ENCODE measurements at regions not wholly inside any gene's neighbourhood (a gene's known extent, or its start where the extent isn't known, plus 50 kb on each side); places are given as distances from the start of the nearest gene placed in this dataset.
"Not testable (repeated sequence)": the region's sequence is repeated elsewhere in the genome, so short reads cannot be mapped to it uniquely, and the experiment has no call there.

DNA sequence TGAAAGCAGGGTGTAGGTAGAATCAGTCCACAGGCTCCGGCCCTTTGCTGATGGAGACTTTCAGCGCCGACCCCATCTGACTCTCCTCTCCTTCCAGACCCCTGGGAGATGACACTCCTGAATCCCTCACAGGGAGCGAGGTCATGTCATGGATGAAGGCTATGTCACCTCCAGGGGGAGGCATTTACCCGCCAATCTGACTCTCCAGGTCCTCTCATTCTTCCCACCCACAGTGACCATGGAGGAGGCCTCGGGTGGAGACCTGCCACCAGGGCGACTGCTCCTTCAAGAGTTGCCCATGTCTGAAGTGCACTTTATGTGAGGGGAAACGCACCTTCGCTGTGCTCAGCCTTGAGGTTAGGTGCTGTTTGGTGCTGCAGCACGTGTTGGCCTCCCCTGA is 112.7 kb downstream of the KLF13 start:
- H3K4me1 ChIP-seq (ENCODE audit: control insufficient read depth in 3 of 3, insufficient read depth in 2 of 3, low read depth in 1 of 3, low read length in 2 of 3) = peaks cover 6 to 14% (median 8%) of the 10 kb centered on the region in 3 donors
- 66 to 81% (median 75%) methylated on average over 9 to 10 of the region's 10 CpGs for WGBS, 3 donors

DNA sequence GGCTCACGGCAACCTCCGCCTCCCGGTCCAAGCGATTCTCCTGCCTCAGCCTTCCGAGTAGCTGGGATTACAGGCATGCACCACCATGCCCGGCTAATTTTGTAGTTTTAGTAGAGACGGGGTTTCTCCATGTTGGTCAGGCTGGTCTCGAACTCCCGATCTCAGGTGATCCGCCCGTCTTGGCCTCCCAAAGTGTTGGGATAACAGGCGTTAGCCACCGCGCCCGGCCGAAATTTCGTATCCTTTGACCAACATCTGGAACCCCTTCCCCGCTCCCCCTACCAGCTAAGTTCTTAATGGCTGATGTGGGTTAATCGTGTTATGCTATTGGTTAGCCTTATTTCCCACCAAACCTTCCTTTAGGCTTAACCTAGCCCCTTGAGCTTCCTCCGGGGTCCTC is 113.6 kb downstream of the KLF13 start:
- DNase-seq; FAIRE-seq; H3K36me3 ChIP-seq (ENCODE audit: control insufficient read depth in 3 of 3, insufficient read depth in 2 of 3, low read depth in 1 of 3, low read length in 3 of 3); H3K27me3 ChIP-seq (ENCODE audit: control insufficient read depth in 3 of 3, insufficient read depth in 3 of 3, low read length in 3 of 3); H3K9me3 ChIP-seq (ENCODE audit: control insufficient read depth in 2 of 2, insufficient read depth in 1 of 2, low read depth in 1 of 2, low read length in 1 of 2): not testable (repeated sequence)
- Histone ChIP-seq H3K27ac (ENCODE audit: low read depth in 1 of 3, low read length in 2 of 3) (peak overlapping the region in 1 of 3 donors; percentile 66), H3K4me3 (ENCODE audit: low read depth in 1 of 3, low read length in 3 of 3) (peak overlapping the region in 2 of 3 donors; percentile 40 to 56), H3K4me1 (ENCODE audit: control insufficient read depth in 3 of 3, insufficient read depth in 2 of 3, low read depth in 1 of 3, low read length in 2 of 3) (peaks cover under 1 to 10% (median 5%) of the 10 kb centered on the region in 3 donors)
- WGBS, 3 donors = 95 to 97% (median 96%) methylated on average over 20 of the region's 20 CpGs

More for the DNA sequence above, 112.7 kb downstream of the KLF13 start:
- Histone ChIP-seq H3K27ac (ENCODE audit: low read depth in 1 of 3, low read length in 2 of 3) (no peak overlapping the region), H3K9me3 (ENCODE audit: control insufficient read depth in 2 of 2, insufficient read depth in 1 of 2, low read depth in 1 of 2, low read length in 1 of 2) (no peaks in the 10 kb centered on the region), H3K27me3 (ENCODE audit: control insufficient read depth in 3 of 3, insufficient read depth in 3 of 3, low read length in 3 of 3) (no peaks in the 10 kb centered on the region), H3K4me3 (ENCODE audit: low read depth in 1 of 3, low read length in 3 of 3) (no peak overlapping the region), H3K36me3 (ENCODE audit: control insufficient read depth in 3 of 3, insufficient read depth in 2 of 3, low read depth in 1 of 3, low read length in 3 of 3) (no peaks in the 10 kb centered on the region)
- FAIRE-seq (no peak), DNase-seq (peak in 1 of 2 donors; percentile 66)

DNA sequence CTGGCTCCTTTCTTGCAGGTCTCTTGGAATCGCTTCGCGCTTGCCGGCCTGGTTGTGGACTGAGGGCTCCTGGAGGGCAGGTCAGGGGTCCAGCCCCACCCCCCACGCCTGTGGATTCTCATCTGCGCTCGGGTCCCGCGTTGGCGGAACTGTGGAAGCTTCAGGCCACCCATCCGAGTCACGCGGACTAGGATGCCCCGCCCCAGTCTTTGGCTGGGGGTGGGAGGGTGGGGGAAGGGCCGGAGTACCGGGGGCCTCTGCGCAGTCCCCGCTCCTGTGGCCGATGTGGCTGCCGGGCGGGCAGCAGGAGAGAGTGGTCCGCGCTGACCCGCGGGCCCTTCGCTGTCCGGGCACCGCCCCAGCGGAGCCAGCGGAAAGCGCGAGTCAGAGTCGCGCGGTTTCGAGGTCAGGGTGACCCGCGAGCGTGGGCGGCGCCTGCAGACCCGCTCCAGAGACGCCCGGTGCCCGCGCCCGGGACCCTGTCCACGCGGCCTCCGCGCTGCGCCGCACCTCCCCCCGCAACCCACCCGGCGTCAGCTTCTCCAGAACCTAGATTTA is 114.2 kb downstream of the KLF13 start:
- peak overlapping the region; percentile 40 to 56 (median 53) for H3K4me3 ChIP-seq (ENCODE audit: low read depth in 1 of 3, low read length in 3 of 3)
- H3K4me1 ChIP-seq (ENCODE audit: control insufficient read depth in 3 of 3, insufficient read depth in 2 of 3, low read depth in 1 of 3, low read length in 2 of 3) = peaks cover 0 to 10% (median 5%) of the 10 kb centered on the region in 3 donors
- no peaks in the 10 kb centered on the region for H3K9me3 ChIP-seq (ENCODE audit: control insufficient read depth in 2 of 2, insufficient read depth in 1 of 2, low read depth in 1 of 2, low read length in 1 of 2)
- WGBS, 3 donors = 3 to 4% (median 3%) methylated on average over 45 to 56 of the region's 56 CpGs
- FAIRE-seq = no peak
- DNase-seq = peak; percentile 51 to 56
- H3K27me3 ChIP-seq (ENCODE audit: control insufficient read depth in 3 of 3, insufficient read depth in 3 of 3, low read length in 3 of 3) = no peaks in the 10 kb centered on the region
- H3K27ac ChIP-seq (ENCODE audit: low read depth in 1 of 3, low read length in 2 of 3) = peak overlapping the region in 1 of 3 donors; percentile 66
- no peaks in the 10 kb centered on the region for H3K36me3 ChIP-seq (ENCODE audit: control insufficient read depth in 3 of 3, insufficient read depth in 2 of 3, low read depth in 1 of 3, low read length in 3 of 3)

DNA sequence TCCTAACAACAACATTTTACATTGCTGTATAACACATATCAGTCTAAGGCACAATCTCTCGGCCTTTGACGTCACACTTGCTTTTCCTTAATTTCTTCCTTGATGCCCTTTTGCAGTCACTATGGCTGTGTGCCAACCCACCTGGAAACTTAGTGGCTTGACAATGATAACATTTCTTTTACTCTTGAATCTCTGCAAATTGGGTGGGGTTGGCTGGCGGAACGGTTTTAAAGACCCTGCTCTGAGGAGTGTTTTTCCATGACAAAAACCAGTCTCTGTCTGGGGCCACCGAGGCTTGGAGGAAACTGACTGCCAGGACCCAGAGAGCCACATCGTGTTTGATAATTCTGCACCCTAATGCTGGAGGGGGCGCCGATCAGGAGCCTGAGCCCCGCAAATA is 115.6 kb downstream of the KLF13 start:
- peak overlapping the region in 1 of 3 donors; percentile 60 for H3K27ac ChIP-seq (ENCODE audit: low read depth in 1 of 3, low read length in 2 of 3)
- H3K36me3 ChIP-seq (ENCODE audit: control insufficient read depth in 3 of 3, insufficient read depth in 2 of 3, low read depth in 1 of 3, low read length in 3 of 3) = no peaks in the 10 kb centered on the region
- 36 to 67% (median 50%) methylated on average over 9 of the region's 9 CpGs for WGBS, 3 donors
- H3K4me1 ChIP-seq (ENCODE audit: control insufficient read depth in 3 of 3, insufficient read depth in 2 of 3, low read depth in 1 of 3, low read length in 2 of 3) = peaks cover 0 to 10% (median 5%) of the 10 kb centered on the region in 3 donors
- no peaks in the 10 kb centered on the region for H3K27me3 ChIP-seq (ENCODE audit: control insufficient read depth in 3 of 3, insufficient read depth in 3 of 3, low read length in 3 of 3)
- FAIRE-seq = no peak
- H3K9me3 ChIP-seq (ENCODE audit: control insufficient read depth in 2 of 2, insufficient read depth in 1 of 2, low read depth in 1 of 2, low read length in 1 of 2) = no peaks in the 10 kb centered on the region
- peak in 1 of 2 donors; percentile 80 for DNase-seq
- H3K4me3 ChIP-seq (ENCODE audit: low read depth in 1 of 3, low read length in 3 of 3) = no peak overlapping the region

DNA sequence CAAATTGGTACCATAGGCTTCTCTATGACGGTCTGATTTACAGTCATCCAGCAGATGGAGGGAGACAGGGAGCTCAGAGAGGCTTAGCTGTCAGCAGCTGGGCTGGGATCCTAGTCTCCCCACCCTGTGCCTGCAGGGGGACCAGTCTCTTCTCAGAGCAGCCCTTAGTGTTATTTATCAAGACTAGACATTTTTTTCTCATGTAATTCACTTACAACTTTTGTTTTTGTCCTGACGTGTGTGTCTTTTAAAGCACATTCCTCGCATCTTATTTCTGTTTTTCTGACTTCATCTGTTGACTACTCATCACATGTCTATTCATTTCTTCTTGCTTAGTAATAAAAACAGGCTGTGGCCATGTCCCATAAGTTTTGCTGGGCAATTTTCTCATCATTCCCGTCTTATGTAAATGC is 116.1 kb downstream of the KLF13 start:
- Histone ChIP-seq H3K27me3 (ENCODE audit: control insufficient read depth in 3 of 3, insufficient read depth in 3 of 3, low read length in 3 of 3) (no peaks in the 10 kb centered on the region), H3K4me1 (ENCODE audit: control insufficient read depth in 3 of 3, insufficient read depth in 2 of 3, low read depth in 1 of 3, low read length in 2 of 3) (peaks cover 0 to 10% (median 5%) of the 10 kb centered on the region in 3 donors), H3K4me3 (ENCODE audit: low read depth in 1 of 3, low read length in 3 of 3) (no peak overlapping the region), H3K9me3 (ENCODE audit: control insufficient read depth in 2 of 2, insufficient read depth in 1 of 2, low read depth in 1 of 2, low read length in 1 of 2) (no peaks in the 10 kb centered on the region), H3K36me3 (ENCODE audit: control insufficient read depth in 3 of 3, insufficient read depth in 2 of 3, low read depth in 1 of 3, low read length in 3 of 3) (no peaks in the 10 kb centered on the region), H3K27ac (ENCODE audit: low read depth in 1 of 3, low read length in 2 of 3) (peak overlapping the region in 1 of 3 donors; percentile 60)
- DNase-seq (no peak), FAIRE-seq (no peak)
- WGBS, 3 donors = 55 to 67% (median 65%) methylated on average over 4 of the region's 4 CpGs

DNA sequence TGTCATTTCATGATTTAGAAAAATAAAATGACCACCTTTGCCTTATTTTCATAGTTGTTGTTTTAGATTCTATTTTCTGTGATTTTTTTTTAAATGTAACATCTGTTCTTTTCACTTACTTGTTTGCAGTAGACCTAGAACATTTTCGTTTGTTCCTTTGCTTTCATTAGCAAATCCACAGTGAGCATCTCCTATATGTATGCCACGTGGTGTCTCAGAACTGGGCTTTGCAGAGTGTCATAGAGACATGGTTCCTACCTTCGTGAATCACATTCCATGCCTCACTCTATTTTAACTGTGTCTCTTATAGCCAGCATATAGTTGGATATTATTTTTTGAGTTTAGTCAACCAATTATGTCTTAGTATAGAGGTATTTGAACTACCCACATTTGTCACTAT is 118.2 kb downstream of the KLF13 start:
- FAIRE-seq = no peak
- 84 to 88% (median 88%) methylated on average over 3 of the region's 3 CpGs for WGBS, 3 donors
- peak overlapping the region in 1 of 3 donors; percentile 60 for H3K27ac ChIP-seq (ENCODE audit: low read depth in 1 of 3, low read length in 2 of 3)

DNA sequence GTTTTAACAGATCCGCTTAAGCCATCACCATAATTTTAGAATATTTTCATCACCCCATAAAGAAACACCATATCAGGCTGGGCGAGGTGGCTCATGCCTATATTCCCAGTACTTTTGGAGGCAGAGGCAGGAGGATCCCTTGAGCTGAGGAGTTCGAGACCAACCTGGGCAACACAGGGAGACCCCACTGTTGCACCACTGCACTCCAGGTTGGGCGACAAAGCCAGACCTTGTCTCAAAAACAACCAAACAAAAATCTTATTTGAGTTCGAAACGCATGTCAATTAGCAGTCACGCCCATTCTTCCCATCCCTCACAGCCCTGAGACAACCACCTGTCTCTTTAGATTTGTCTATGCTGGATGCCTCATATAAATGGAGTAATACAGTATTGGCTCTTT is 119.9 kb downstream of the KLF13 start:
- Histone ChIP-seq H3K27me3 (ENCODE audit: control insufficient read depth in 3 of 3, insufficient read depth in 3 of 3, low read length in 3 of 3) (no peaks in the 10 kb centered on the region), H3K4me3 (ENCODE audit: low read depth in 1 of 3, low read length in 3 of 3) (no peak overlapping the region), H3K27ac (ENCODE audit: low read depth in 1 of 3, low read length in 2 of 3) (no peak overlapping the region), H3K4me1 (ENCODE audit: control insufficient read depth in 3 of 3, insufficient read depth in 2 of 3, low read depth in 1 of 3, low read length in 2 of 3) (peaks cover 0 to 7% (median 2%) of the 10 kb centered on the region in 3 donors), H3K36me3 (ENCODE audit: control insufficient read depth in 3 of 3, insufficient read depth in 2 of 3, low read depth in 1 of 3, low read length in 3 of 3) (no peaks in the 10 kb centered on the region), H3K9me3 (ENCODE audit: control insufficient read depth in 2 of 2, insufficient read depth in 1 of 2, low read depth in 1 of 2, low read length in 1 of 2) (no peaks in the 10 kb centered on the region)
- FAIRE-seq = no peak
- DNase-seq = no peak
- 91 to 93% (median 92%) methylated on average over 7 of the region's 7 CpGs for WGBS, 3 donors

More for the DNA sequence above, 118.2 kb downstream of the KLF13 start:
- H3K4me3 ChIP-seq (ENCODE audit: low read depth in 1 of 3, low read length in 3 of 3) = no peak overlapping the region
- peaks cover 0 to 10% (median 5%) of the 10 kb centered on the region in 3 donors for H3K4me1 ChIP-seq (ENCODE audit: control insufficient read depth in 3 of 3, insufficient read depth in 2 of 3, low read depth in 1 of 3, low read length in 2 of 3)
- H3K27me3 ChIP-seq (ENCODE audit: control insufficient read depth in 3 of 3, insufficient read depth in 3 of 3, low read length in 3 of 3) = no peaks in the 10 kb centered on the region
- no peak for DNase-seq
- H3K9me3 ChIP-seq (ENCODE audit: control insufficient read depth in 2 of 2, insufficient read depth in 1 of 2, low read depth in 1 of 2, low read length in 1 of 2) = no peaks in the 10 kb centered on the region
- no peaks in the 10 kb centered on the region for H3K36me3 ChIP-seq (ENCODE audit: control insufficient read depth in 3 of 3, insufficient read depth in 2 of 3, low read depth in 1 of 3, low read length in 3 of 3)

DNA sequence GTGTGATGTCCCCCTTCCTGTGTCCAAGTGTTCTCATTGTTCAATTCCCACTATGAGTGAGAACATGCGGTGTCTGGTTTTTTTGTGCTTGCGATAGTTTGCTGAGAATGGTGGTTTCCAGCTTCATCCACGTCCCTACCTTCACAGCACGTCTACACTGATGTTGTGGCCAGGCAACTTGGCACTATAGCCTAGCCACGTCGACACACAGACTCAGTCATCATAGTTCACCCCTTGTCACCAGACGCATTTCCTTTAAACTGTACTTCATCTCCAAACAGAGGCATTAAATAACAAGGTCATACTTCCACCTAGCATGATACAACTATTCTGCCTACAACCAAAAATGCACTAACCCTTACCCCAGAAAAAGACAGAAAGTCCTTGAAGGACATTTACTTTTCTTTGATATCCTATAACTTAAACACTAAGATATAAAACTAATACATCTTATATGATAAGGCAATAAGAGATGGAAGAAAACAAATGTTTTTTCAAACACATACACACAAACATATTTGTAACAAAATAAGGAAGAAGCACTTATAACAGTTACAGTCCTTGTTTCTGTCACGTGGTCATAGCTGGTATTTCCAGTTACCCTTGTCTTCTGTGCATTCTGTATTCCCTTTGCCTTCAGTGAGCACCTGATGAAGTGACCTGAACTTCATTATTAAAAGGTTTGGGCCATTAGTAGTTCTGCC is 121.4 kb downstream of the KLF13 start:
- FAIRE-seq = no peak

More for the DNA sequence above, 121.4 kb downstream of the KLF13 start:
- Histone ChIP-seq H3K27ac (ENCODE audit: low read depth in 1 of 3, low read length in 2 of 3) (peak overlapping the region in 1 of 3 donors; percentile 7), H3K4me3 (ENCODE audit: low read depth in 1 of 3, low read length in 3 of 3) (no peak overlapping the region), H3K9me3 (ENCODE audit: control insufficient read depth in 2 of 2, insufficient read depth in 1 of 2, low read depth in 1 of 2, low read length in 1 of 2) (no peaks in the 10 kb centered on the region), H3K27me3 (ENCODE audit: control insufficient read depth in 3 of 3, insufficient read depth in 3 of 3, low read length in 3 of 3) (no peaks in the 10 kb centered on the region), H3K4me1 (ENCODE audit: control insufficient read depth in 3 of 3, insufficient read depth in 2 of 3, low read depth in 1 of 3, low read length in 2 of 3) (peaks cover 0 to 7% (median 2%) of the 10 kb centered on the region in 3 donors), H3K36me3 (ENCODE audit: control insufficient read depth in 3 of 3, insufficient read depth in 2 of 3, low read depth in 1 of 3, low read length in 3 of 3) (no peaks in the 10 kb centered on the region)
- DNase-seq = no peak
- 77 to 85% (median 82%) methylated on average over 8 of the region's 8 CpGs for WGBS, 3 donors

All from small intestine (tissue), 7 donors.